ENCODE measurements at regions not wholly inside any gene's neighbourhood (a gene's known extent, or its start where the extent isn't known, plus 50 kb on each side); places are given as distances from the start of the nearest gene placed in this dataset.

DNA sequence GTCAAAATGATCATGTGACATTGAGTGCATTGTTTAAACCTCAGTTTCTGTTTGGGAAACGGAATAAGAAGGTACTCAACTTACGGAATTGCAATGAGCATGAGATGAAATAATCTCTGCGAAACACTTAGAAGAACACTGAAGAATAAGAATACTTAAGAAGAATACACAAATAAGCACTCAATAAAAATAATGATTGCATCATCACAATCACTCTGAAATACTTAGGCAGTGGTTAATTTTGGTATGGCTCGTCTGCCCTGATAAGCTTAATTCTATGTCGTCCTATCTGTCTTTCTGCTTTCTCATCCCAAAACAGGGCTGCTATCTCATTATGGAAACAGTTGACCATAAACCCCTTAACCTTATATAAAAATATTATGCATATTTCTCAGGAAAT, 823.6 kb downstream of the DIAPH3 start:
- CTCF ChIA-PET: no interaction called here
- H3K36me3 Mint-ChIP-seq: no peaks in the 10 kb centered on the region
- POLR2A ChIA-PET: no interaction called here
- intact Hi-C loops (cut with micrococcal nuclease): no loop called here
- H3K27ac Mint-ChIP-seq: no peak overlapping the region
- no peaks in the 10 kb centered on the region for H3K9me3 Mint-ChIP-seq
- no peaks in the 10 kb centered on the region for H3K4me1 Mint-ChIP-seq (ENCODE audit: low read depth)
- no peak for DNase-seq
- H3K4me3 Mint-ChIP-seq: no peak overlapping the region
- H3K27me3 Mint-ChIP-seq: peaks cover 9% of the 10 kb centered on the region

DNA sequence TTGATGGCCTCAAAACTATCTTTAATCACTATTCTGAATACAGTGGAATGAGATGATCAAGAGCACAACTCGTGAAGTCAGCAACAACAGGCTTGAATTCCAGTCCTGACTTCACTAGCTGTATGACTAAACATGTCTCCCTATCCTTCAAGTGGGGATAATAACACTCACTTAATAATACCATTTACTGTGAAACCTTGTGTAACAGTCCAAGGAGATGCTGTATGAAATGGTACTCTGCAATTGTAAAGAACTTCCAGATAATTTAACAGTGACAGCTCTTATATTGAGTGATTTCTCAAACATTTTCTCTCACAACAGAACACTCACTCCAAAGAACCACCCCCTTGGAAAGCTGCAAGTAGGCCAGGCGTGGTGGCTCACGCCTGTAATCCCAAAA, 823.1 kb downstream of the DIAPH3 start:
- no peaks in the 10 kb centered on the region for H3K36me3 Mint-ChIP-seq
- H3K9me3 Mint-ChIP-seq: no peaks in the 10 kb centered on the region
- H3K4me1 Mint-ChIP-seq (ENCODE audit: low read depth): no peaks in the 10 kb centered on the region
- peaks cover 9% of the 10 kb centered on the region for H3K27me3 Mint-ChIP-seq
- intact Hi-C loops (cut with micrococcal nuclease): no loop called here
- CTCF ChIA-PET: no interaction called here
- H3K4me3 Mint-ChIP-seq: no peak overlapping the region
- DNase-seq: no peak
- H3K27ac Mint-ChIP-seq: no peak overlapping the region
- POLR2A ChIA-PET: no interaction called here

- H3K4me3 Mint-ChIP-seq: no peak overlapping the region
- H3K4me1 Mint-ChIP-seq (ENCODE audit: low read depth): no peaks in the 10 kb centered on the region
- no peak for DNase-seq
- no peak overlapping the region for H3K27ac Mint-ChIP-seq
- POLR2A ChIA-PET: no interaction called here
- H3K27me3 Mint-ChIP-seq: peaks cover 9% of the 10 kb centered on the region
- intact Hi-C loops (cut with micrococcal nuclease): no loop called here
- no peaks in the 10 kb centered on the region for H3K36me3 Mint-ChIP-seq
- CTCF ChIA-PET: no interaction called here
- no peaks in the 10 kb centered on the region for H3K9me3 Mint-ChIP-seq
Measured at GRCh38 chr13:59342400-59342799, 821.3 kb downstream of the DIAPH3 start.

GRCh38 chr13:59343132-59343531, 820.6 kb downstream of the DIAPH3 start:
- ChIA-PET POLR2A (no interaction called here), CTCF (no interaction called here)
- Mint-ChIP-seq H3K27ac (no peak overlapping the region), H3K9me3 (no peaks in the 10 kb centered on the region), H3K36me3 (no peaks in the 10 kb centered on the region), H3K4me3 (no peak overlapping the region), H3K4me1 (ENCODE audit: low read depth) (no peaks in the 10 kb centered on the region), H3K27me3 (peaks cover 9% of the 10 kb centered on the region)
- DNase-seq: no peak
- intact Hi-C loops (cut with micrococcal nuclease): no loop called here

DNA sequence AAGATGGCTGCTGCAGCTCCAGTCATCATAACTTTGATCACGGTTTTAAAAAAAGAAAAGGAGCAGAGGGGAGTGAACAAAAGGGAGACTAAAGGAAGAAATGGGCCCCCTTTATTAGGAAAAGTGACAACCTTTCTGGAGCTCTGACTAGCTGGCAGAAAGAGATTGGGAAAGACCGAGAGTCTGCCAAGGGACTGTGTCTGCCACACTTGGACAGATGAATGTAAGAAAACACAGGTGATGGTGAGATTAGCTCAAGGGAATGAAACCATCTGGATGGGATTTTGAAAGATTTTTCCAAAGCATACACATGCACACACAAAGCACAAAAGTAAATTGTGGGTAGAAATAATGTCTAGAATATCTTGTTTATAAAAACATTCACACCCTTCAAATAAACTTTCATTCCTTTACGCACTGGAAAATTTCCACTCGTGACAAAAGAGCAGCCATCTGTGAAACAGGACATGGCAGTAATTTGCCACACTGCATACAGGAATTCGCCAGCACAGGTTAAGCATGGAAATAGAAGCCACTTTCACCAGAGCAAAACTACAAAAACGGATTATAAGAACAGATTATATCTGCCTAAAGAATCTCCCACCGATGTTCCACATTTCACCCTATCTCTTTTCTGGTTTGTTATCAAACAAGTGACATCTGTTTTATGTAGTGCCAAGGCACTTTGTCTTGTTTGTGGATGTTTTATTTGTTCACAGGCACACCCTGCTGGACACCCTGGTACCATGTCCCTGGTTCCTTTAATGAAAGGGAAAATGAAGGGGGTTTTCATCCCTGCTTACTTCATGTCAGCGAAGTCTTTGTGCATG, 819.5 kb downstream of the DIAPH3 start:
- Mint-ChIP-seq H3K4me3 (no peak overlapping the region), H3K4me1 (ENCODE audit: low read depth) (no peaks in the 10 kb centered on the region)
- CTCF ChIA-PET: no interaction called here

GRCh38 chr13:59345311-59345710, 818.4 kb downstream of the DIAPH3 start:
- no peaks in the 10 kb centered on the region for H3K4me1 Mint-ChIP-seq (ENCODE audit: low read depth)
- no peak for DNase-seq
- H3K36me3 Mint-ChIP-seq: no peaks in the 10 kb centered on the region
- POLR2A ChIA-PET: no interaction called here
- intact Hi-C loops (cut with micrococcal nuclease): no loop called here
- peaks cover 6% of the 10 kb centered on the region for H3K27me3 Mint-ChIP-seq
- CTCF ChIA-PET: interaction anchor here (0.5 kb wide), 1 partner anchor 20 kb away, joined by 3 read pairs; no protein-coding TSS in a partner anchor
- H3K4me3 Mint-ChIP-seq: no peak overlapping the region
- no peaks in the 10 kb centered on the region for H3K9me3 Mint-ChIP-seq
- no peak overlapping the region for H3K27ac Mint-ChIP-seq

More for the DNA sequence above, 819.5 kb downstream of the DIAPH3 start:
- H3K36me3 Mint-ChIP-seq: no peaks in the 10 kb centered on the region
- intact Hi-C loops (cut with micrococcal nuclease): no loop called here
- DNase-seq: no peak
- POLR2A ChIA-PET: no interaction called here
- peaks cover 6% of the 10 kb centered on the region for H3K27me3 Mint-ChIP-seq
- no peaks in the 10 kb centered on the region for H3K9me3 Mint-ChIP-seq
- H3K27ac Mint-ChIP-seq: no peak overlapping the region

DNA sequence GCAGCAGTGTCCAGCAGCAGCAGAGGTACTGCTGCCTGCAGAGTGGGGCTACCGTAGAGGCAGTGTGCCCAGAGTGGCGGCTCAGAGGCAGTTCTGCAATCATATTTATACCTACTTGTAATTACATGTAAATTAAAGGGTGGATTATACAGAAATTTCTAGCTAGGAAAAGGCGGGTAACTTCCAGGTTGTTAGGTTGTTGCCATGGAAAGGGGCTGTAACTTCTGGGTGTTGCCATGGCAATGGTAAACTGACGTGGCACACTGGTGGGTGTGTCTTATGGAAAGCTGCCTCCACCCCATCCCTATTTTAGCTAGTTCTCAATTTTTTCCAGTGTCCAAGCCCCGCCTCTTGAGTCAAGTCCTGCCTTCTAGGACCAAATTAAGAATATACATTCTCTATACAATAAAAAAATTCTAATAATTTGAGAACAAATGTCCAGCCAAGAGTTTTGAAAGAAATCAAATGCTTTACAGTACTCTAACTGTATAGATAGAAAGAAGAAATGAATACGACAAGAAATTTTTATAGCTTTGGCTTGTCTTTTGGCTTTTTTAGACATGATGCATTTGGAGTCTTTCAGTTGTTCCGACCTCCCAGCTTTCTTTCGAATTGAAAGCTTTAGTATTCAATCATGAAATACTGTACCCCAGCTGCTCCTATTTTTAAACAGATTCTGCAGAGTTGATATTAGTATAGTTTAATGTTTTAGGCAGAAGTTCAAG, 816.6 kb downstream of the DIAPH3 start:
- Mint-ChIP-seq H3K27me3 (peaks cover 2% of the 10 kb centered on the region), H3K4me1 (ENCODE audit: low read depth) (no peaks in the 10 kb centered on the region), H3K4me3 (no peak overlapping the region), H3K27ac (no peak overlapping the region), H3K9me3 (no peaks in the 10 kb centered on the region), H3K36me3 (no peaks in the 10 kb centered on the region)
- CTCF ChIA-PET: no interaction called here
- intact Hi-C loops (cut with micrococcal nuclease): no loop called here
- POLR2A ChIA-PET: no interaction called here
- DNase-seq: no peak

DNA sequence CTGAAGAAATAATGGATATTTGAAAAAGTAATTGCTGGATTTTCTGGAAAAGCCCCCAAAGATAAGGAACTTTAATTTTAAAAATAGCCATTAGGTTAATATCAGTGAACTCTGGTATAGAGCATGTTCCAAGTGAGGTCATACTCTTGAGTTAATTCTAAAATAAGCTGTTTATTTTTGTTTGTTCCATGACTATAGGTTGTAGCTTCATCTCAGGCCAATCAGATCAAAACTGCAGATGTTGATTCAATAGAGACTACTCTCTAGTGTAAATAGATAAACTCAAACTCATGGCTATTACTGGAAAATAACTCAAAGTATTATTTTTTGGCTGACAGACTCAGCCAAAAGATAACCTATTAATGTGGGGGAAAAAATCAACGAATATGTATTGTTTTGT, 815.1 kb downstream of the DIAPH3 start:
- intact Hi-C loops (cut with micrococcal nuclease): no loop called here
- Mint-ChIP-seq H3K27ac (no peak overlapping the region), H3K9me3 (no peaks in the 10 kb centered on the region)

GRCh38 chr13:59352600-59352999, 811.1 kb downstream of the DIAPH3 start:
- no peaks in the 10 kb centered on the region for H3K36me3 Mint-ChIP-seq
- H3K27ac Mint-ChIP-seq: no peak overlapping the region
- H3K9me3 Mint-ChIP-seq: no peaks in the 10 kb centered on the region
- ChIA-PET POLR2A (no interaction called here), CTCF (no interaction called here)
- intact Hi-C loops (cut with micrococcal nuclease): no loop called here
- no peaks in the 10 kb centered on the region for H3K4me1 Mint-ChIP-seq (ENCODE audit: low read depth)
- H3K4me3 Mint-ChIP-seq: no peak overlapping the region
- peaks cover 2% of the 10 kb centered on the region for H3K27me3 Mint-ChIP-seq
- no peak for DNase-seq

More for the DNA sequence above, 815.1 kb downstream of the DIAPH3 start:
- Mint-ChIP-seq H3K36me3 (no peaks in the 10 kb centered on the region), H3K4me1 (ENCODE audit: low read depth) (no peaks in the 10 kb centered on the region), H3K4me3 (no peak overlapping the region), H3K27me3 (peaks cover 2% of the 10 kb centered on the region)
- CTCF ChIA-PET: no interaction called here
- POLR2A ChIA-PET: no interaction called here
- DNase-seq: no peak

- intact Hi-C loops (cut with micrococcal nuclease): no loop called here
- Mint-ChIP-seq H3K9me3 (no peaks in the 10 kb centered on the region), H3K36me3 (no peaks in the 10 kb centered on the region), H3K4me3 (no peak overlapping the region), H3K4me1 (ENCODE audit: low read depth) (no peaks in the 10 kb centered on the region), H3K27me3 (peaks cover 2% of the 10 kb centered on the region), H3K27ac (no peak overlapping the region)
- no peak for DNase-seq
- CTCF ChIA-PET: no interaction called here
- POLR2A ChIA-PET: no interaction called here
Measured at GRCh38 chr13:59354665-59355369, 808.9 kb downstream of the DIAPH3 start.

GRCh38 chr13:59356607-59357006, 807.1 kb downstream of the DIAPH3 start:
- no peaks in the 10 kb centered on the region for H3K27me3 Mint-ChIP-seq
- H3K4me3 Mint-ChIP-seq: no peak overlapping the region
- no peak overlapping the region for H3K27ac Mint-ChIP-seq
- intact Hi-C loops (cut with micrococcal nuclease): no loop called here
- CTCF ChIA-PET: no interaction called here
- no peaks in the 10 kb centered on the region for H3K4me1 Mint-ChIP-seq (ENCODE audit: low read depth)
- no peak for DNase-seq
- H3K9me3 Mint-ChIP-seq: no peaks in the 10 kb centered on the region
- no peaks in the 10 kb centered on the region for H3K36me3 Mint-ChIP-seq
- POLR2A ChIA-PET: no interaction called here

DNA sequence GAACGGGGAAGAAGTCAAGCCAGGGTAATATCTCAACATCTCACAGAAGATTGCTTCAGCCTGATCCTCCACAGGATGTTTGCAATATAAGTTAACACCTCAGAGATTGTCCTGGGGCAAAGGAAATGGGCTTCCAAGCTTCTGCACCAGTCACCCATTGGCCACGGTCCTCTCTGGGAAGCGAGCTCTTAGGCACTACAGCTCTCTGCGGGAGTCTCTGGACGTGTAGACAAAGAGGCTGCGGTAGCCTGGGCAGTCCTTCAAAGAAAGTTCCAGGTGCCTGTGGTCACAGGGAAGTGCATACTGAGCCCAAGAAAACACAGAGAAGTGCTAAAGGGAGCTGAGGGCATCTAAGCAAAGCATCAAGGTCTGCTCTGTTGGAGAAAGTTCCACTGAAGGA, 805.7 kb downstream of the DIAPH3 start:
- POLR2A ChIA-PET: no interaction called here
- no peak overlapping the region for H3K4me3 Mint-ChIP-seq
- H3K27ac Mint-ChIP-seq: no peak overlapping the region
- DNase-seq: no peak
- no peaks in the 10 kb centered on the region for H3K4me1 Mint-ChIP-seq (ENCODE audit: low read depth)
- no peaks in the 10 kb centered on the region for H3K9me3 Mint-ChIP-seq
- no peaks in the 10 kb centered on the region for H3K36me3 Mint-ChIP-seq
- CTCF ChIA-PET: no interaction called here
- intact Hi-C loops (cut with micrococcal nuclease): no loop called here
- no peaks in the 10 kb centered on the region for H3K27me3 Mint-ChIP-seq
